HepG2 (cell line): ENCODE measurements at regions not wholly inside any gene's neighbourhood (a gene's known extent, or its start where the extent isn't known, plus 50 kb on each side); places are given as distances from the start of the nearest gene placed in this dataset.

Experiments
- ATAC-seq: fragments of 200-7000 bp; cut with Tn5 transposase; 3 replicates; pipeline ENCODE4 v1.9.1; 2020; ENCODE audit warnings: mild to moderate bottlenecking, moderate library complexity
- BruUV-seq: library from RNA; stranded (reverse); fragments of 400-500 nt; replicated peaks from 2 replicates; lab custom pipeline; 2021; lab: Mats Ljungman, UMichigan
- CTCF ChIA-PET: fragments of 300-600 bp; formaldehyde crosslinking; extraction: SDS; loops from one replicate; lab custom pipeline; 2021; ENCODE audit warnings: low total read pairs, inconsistent platforms, low intra/inter-chr PET ratio; lab: Yijun Ruan, JAX
- POLR2A ChIA-PET: fragments of 350-600 bp; sonication (Branson Sonifier 250); formaldehyde crosslinking; loops from one replicate; lab custom pipeline; 2020; ENCODE audit warnings: antibody characterized with exemption, inconsistent platforms; lab: Yijun Ruan, JAX
- DNase-seq: peaks from one replicate; pipeline ENCODE4 v3.0.0-alpha.2; 2015; ENCODE audit warnings: low spot score
- FAIRE-seq: peaks from 3 replicates; lab custom pipeline; 2011; peaks lifted over from hg19 to GRCh38; lab: Jason Lieb, UNC
- H2AFZ ChIP-seq: one replicate; pipeline ENCODE4 v1.6.1; 2011; ENCODE audit warnings: low read length, inconsistent platforms
- H3K27ac ChIP-seq: fragments of 300-600 bp; 3 replicates; pipeline ENCODE4 v1.8.0; 2011; ENCODE audit warnings: mixed run types, mild to moderate bottlenecking, mixed read lengths, low read length, inconsistent platforms; ENCODE audit not compliant: insufficient read depth; ENCODE audit errors: extremely low read length
- H3K27me3 ChIP-seq, 2 experiments: fragments of 200-600 bp in 1 of 2; 2 replicates in 1 of 2; 3 replicates in 1 of 2; pipeline versions ENCODE4 v1.6.0 to v1.8.0; 2011; ENCODE audit warnings: low read length in 2 of 2, mild to moderate bottlenecking in 2 of 2, moderate library complexity in 2 of 2, inconsistent platforms in 1 of 2; ENCODE audit not compliant: insufficient read depth in 2 of 2, control insufficient read depth in 1 of 2
- H3K36me3 ChIP-seq, 2 experiments: fragments of 200-600 bp in 1 of 2; replicated peaks in 1 of 2; 2 replicates in 1 of 2; 3 replicates in 1 of 2; pipeline versions ENCODE4 v1.5.1 to v1.8.0; 2011; ENCODE audit warnings: low read length in 2 of 2, inconsistent platforms in 1 of 2; ENCODE audit not compliant: insufficient read depth in 2 of 2, control insufficient read depth in 1 of 2
- H3K4me1 ChIP-seq: 2 replicates; pipeline ENCODE4 v1.5.1; 2012; ENCODE audit warnings: low read length, inconsistent platforms; ENCODE audit not compliant: insufficient read depth
- H3K4me2 ChIP-seq: 2 replicates; pipeline ENCODE4 v1.6.0; 2011; ENCODE audit warnings: low read depth, low read length, inconsistent platforms
- H3K4me3 ChIP-seq, 3 experiments: fragments of 200-600 bp in 1 of 3; sonication (generic), shearing (Covaris generic) in 1 of 3; replicated peaks in 1 of 3; 2 replicates each; pipeline ENCODE4 v1.5.1; 2011 to 2016; ENCODE audit warnings: low read length in 3 of 3, inconsistent platforms in 2 of 3, low read depth in 2 of 3, mild to moderate bottlenecking in 2 of 3, control low read depth in 1 of 3, mixed read lengths in 1 of 3; ENCODE audit not compliant: insufficient read depth in 1 of 3
- H3K79me2 ChIP-seq: one replicate; pipeline ENCODE4 v1.6.1; 2011; ENCODE audit warnings: low read length, inconsistent platforms; ENCODE audit not compliant: insufficient read depth
- H3K9ac ChIP-seq: 2 replicates; pipeline ENCODE4 v1.6.0; 2011; ENCODE audit warnings: mild to moderate bottlenecking, low read depth, low read length, inconsistent platforms; ENCODE audit not compliant: insufficient read depth
- H3K9me3 ChIP-seq: 2 replicates; pipeline ENCODE4 v1.5.1; 2012; ENCODE audit warnings: mild to moderate bottlenecking, low read length
- H4K20me1 ChIP-seq: 2 replicates; pipeline ENCODE4 v1.6.0; 2011; ENCODE audit warnings: inconsistent platforms, mild to moderate bottlenecking, low read length, moderate library complexity; ENCODE audit not compliant: insufficient read depth
- AHR ChIP-seq: IDR thresholded peaks from 2 replicates; pipeline ENCODE4 v1.6.1; 2018; ENCODE audit warnings: missing genetic modification reagents, missing compliant biosample characterization
- CEBPB ChIP-seq: IDR thresholded peaks from 2 replicates; pipeline ENCODE4 v1.6.1; 2011; ENCODE audit warnings: low read depth, low read length, improper control_type of control experiment, borderline replicate concordance
- CREB1 ChIP-seq, 2 experiments: fragments of 450-650 bp in 1 of 2; IDR thresholded peaks; 2 replicates each; pipeline ENCODE4 v1.6.1; 2016 to 2017; ENCODE audit warnings: control low read depth in 1 of 2, mild to moderate bottlenecking in 1 of 2, missing compliant biosample characterization in 1 of 2, missing genetic modification characterization in 1 of 2
- GFI1 ChIP-seq: sonication (generic); formaldehyde crosslinking; IDR thresholded peaks from 2 replicates; pipeline ENCODE4 v1.5.0; 2020; ENCODE audit warnings: missing genetic modification reagents, mild to moderate bottlenecking, borderline replicate concordance
- RBAK ChIP-seq: sonication (generic); formaldehyde crosslinking; IDR thresholded peaks from 2 replicates; pipeline ENCODE4 v1.5.1; 2020; ENCODE audit warnings: mild to moderate bottlenecking, missing genetic modification reagents
- RBFOX2 ChIP-seq: fragments of 200-400 bp; formaldehyde crosslinking; IDR thresholded peaks from 2 replicates; pipeline ENCODE4 v1.6.1; 2017; ENCODE audit warnings: low read depth, mild to moderate bottlenecking, low read length
- RFXAP ChIP-seq: sonication (generic); formaldehyde crosslinking; IDR thresholded peaks from 2 replicates; pipeline ENCODE4 v1.4.0; 2020; ENCODE audit warnings: missing genetic modification reagents, borderline replicate concordance
- SNAI1 ChIP-seq: sonication (generic); formaldehyde crosslinking; IDR thresholded peaks from 2 replicates; pipeline ENCODE4 v1.5.0; 2020; ENCODE audit warnings: mild to moderate bottlenecking, missing genetic modification reagents, borderline replicate concordance
- SOX5 ChIP-seq: IDR thresholded peaks from 2 replicates; pipeline ENCODE4 v1.6.1; 2016; ENCODE audit warnings: borderline replicate concordance
- TEF ChIP-seq: sonication (generic); formaldehyde crosslinking; IDR thresholded peaks from 2 replicates; pipeline ENCODE4 v1.5.0; 2020; ENCODE audit warnings: missing genetic modification reagents
- THAP8 ChIP-seq: sonication (generic); formaldehyde crosslinking; IDR thresholded peaks from 2 replicates; pipeline ENCODE4 v1.5.1; 2020; ENCODE audit warnings: missing genetic modification reagents, mild to moderate bottlenecking, borderline replicate concordance
- UBTF ChIP-seq: sonication (generic); formaldehyde crosslinking; IDR thresholded peaks from 2 replicates; pipeline ENCODE4 v1.4.0; 2020; ENCODE audit warnings: mild to moderate bottlenecking, missing genetic modification reagents
- ZNF136 ChIP-seq: sonication (generic); formaldehyde crosslinking; IDR thresholded peaks from 2 replicates; pipeline ENCODE4 v1.8.1; 2022; ENCODE audit warnings: low read depth, mild to moderate bottlenecking, moderate library complexity, missing genetic modification reagents
- ZNF143 ChIP-seq: sonication (generic); formaldehyde crosslinking; IDR thresholded peaks from 2 replicates; pipeline ENCODE4 v1.4.0; 2020; ENCODE audit warnings: missing genetic modification reagents
- ZNF224 ChIP-seq: sonication (generic); formaldehyde crosslinking; IDR thresholded peaks from 2 replicates; pipeline ENCODE4 v1.5.0; 2020; ENCODE audit warnings: mild to moderate bottlenecking, missing genetic modification reagents
- ZNF3 ChIP-seq: IDR thresholded peaks from 2 replicates; pipeline ENCODE4 v1.7.0; 2017; ENCODE audit warnings: inconsistent platforms
- ZNF552 ChIP-seq: sonication (generic); formaldehyde crosslinking; IDR thresholded peaks from 2 replicates; pipeline ENCODE4 v1.9.0; 2022; ENCODE audit warnings: missing genetic modification reagents, mild to moderate bottlenecking, borderline replicate concordance
- ZNF775 ChIP-seq: sonication (generic); formaldehyde crosslinking; IDR thresholded peaks from 2 replicates; pipeline ENCODE4 v1.4.0; 2020; ENCODE audit warnings: missing genetic modification reagents, mild to moderate bottlenecking, moderate library complexity, borderline replicate concordance
- ZNF816 ChIP-seq: sonication (generic); formaldehyde crosslinking; IDR thresholded peaks from 2 replicates; pipeline ENCODE4 v1.8.0; 2022; ENCODE audit warnings: missing genetic modification reagents, mild to moderate bottlenecking, borderline replicate concordance
- ZZZ3 ChIP-seq: sonication (generic); formaldehyde crosslinking; IDR thresholded peaks from 2 replicates; pipeline ENCODE4 v1.4.0; 2020; ENCODE audit warnings: missing genetic modification reagents, mild to moderate bottlenecking, borderline replicate concordance
- WGBS: methylation state at CpG from one replicate; pipeline ENCODE4 v1.1.6; 2017; ENCODE audit warnings: low lambda C conversion rate; 5-methylcytosine and 5-hydroxymethylcytosine counted together
- in situ Hi-C: cut with HindIII; loops from 2 replicates; pipeline ENCODE4 v1.10.0; 2017; ENCODE audit warnings: low pct_unique_long_range_greater_than_20kb; ENCODE audit not compliant: extremely low pct_ligation_motif_present
- intact Hi-C: fragments of 100-400 bp; cut with micrococcal nuclease; formaldehyde crosslinking; loops from one replicate; pipeline ENCODE4 v1.10.0; 2022; ENCODE audit not compliant: unreplicated experiment

GRCh38 chr5:24791326-24791725, 146.5 kb upstream of the CDH10 start:
- no TSS peak for BruUV-seq
- Histone ChIP-seq H3K79me2 (no peaks in the 10 kb centered on the region), H4K20me1 (no peaks in the 10 kb centered on the region), H3K27ac (no peak overlapping the region), H3K4me2 (no peak overlapping the region), H3K36me3 (no peaks in the 10 kb centered on the region), H3K27me3 (no peaks in the 10 kb centered on the region), H3K9me3 (peaks cover 23% of the 10 kb centered on the region; the same call in 1 of the 2 replicates), H3K4me1 (no peaks in the 10 kb centered on the region), H3K9ac (no peak overlapping the region), H3K4me3 (no peak overlapping the region), H2AFZ (no peak overlapping the region)
- TF ChIP-seq SNAI1 (CRISPR knock-in tag) (no peak), ZNF136 (no peak), RBFOX2 (no peak), TEF (no peak), RFXAP (CRISPR knock-in tag) (no peak), ZNF552 (no peak), GFI1 (CRISPR knock-in tag) (no peak), SOX5 (CRISPR knock-in tag) (no peak), THAP8 (no peak), ZNF143 (CRISPR knock-in tag) (no peak), CEBPB (no peak), ZNF3 (CRISPR knock-in tag) (no peak), ZZZ3 (CRISPR knock-in tag) (no peak), AHR (CRISPR knock-in tag) (no peak), ZNF224 (CRISPR knock-in tag) (no peak), ZNF775 (no peak), ZNF816 (CRISPR knock-in tag) (no peak), CREB1 (IDR thresholded peaks at IDR 0.05) (no peak), CREB1 (CRISPR knock-in tag; IDR thresholded peaks at IDR 0.05) (no peak), RBAK (CRISPR knock-in tag) (no peak), UBTF (CRISPR knock-in tag) (no peak)
- intact Hi-C loops = no loop called here
- POLR2A ChIA-PET = no interaction called here
- in situ Hi-C loops = no loop called here
- WGBS = 12% methylated on average over 4 of the region's 4 CpGs
- ATAC-seq (no peak), FAIRE-seq (no peak), DNase-seq (no peak)
- CTCF ChIA-PET = no interaction called here
